ENCODE measurements at regions not wholly inside any gene's neighbourhood (a gene's known extent, or its start where the extent isn't known, plus 50 kb on each side); places are given as distances from the start of the nearest gene placed in this dataset.
"Not testable (repeated sequence)": the region's sequence is repeated elsewhere in the genome, so short reads cannot be mapped to it uniquely, and the experiment has no call there.

GRCh38 chrX:155747520-155747919, 133.6 kb upstream of the VAMP7 start:
- in situ Hi-C loops (cut with HindIII; ENCODE audit: low sequenced_read_pairs) = no loop called here
- DNase-seq (ENCODE audit: low read depth) = no peak
- no peak overlapping the region for H3K4me3 ChIP-seq (ENCODE audit: low read depth, low read length)
- TF ChIP-seq CTCF (IDR thresholded peaks at IDR 0.05; ENCODE audit: low read depth, low read length, missing control alignments) = no peak

GRCh38 chrX:155745792-155746191, 133.0 kb upstream of the TMLHE start:
- in situ Hi-C loops (cut with HindIII; ENCODE audit: low sequenced_read_pairs) = no loop called here
- H3K4me3 ChIP-seq (ENCODE audit: low read depth, low read length) = no peak overlapping the region
- no peak for TF ChIP-seq CTCF (IDR thresholded peaks at IDR 0.05; ENCODE audit: low read depth, low read length, missing control alignments)
- DNase-seq (ENCODE audit: low read depth) = no peak

GRCh38 chrX:155744534-155744933, 131.8 kb upstream of the TMLHE start:
- no peak overlapping the region for H3K4me3 ChIP-seq (ENCODE audit: low read depth, low read length)
- no peak for TF ChIP-seq CTCF (IDR thresholded peaks at IDR 0.05; ENCODE audit: low read depth, low read length, missing control alignments)
- no peak for DNase-seq (ENCODE audit: low read depth)
- in situ Hi-C loops (cut with HindIII; ENCODE audit: low sequenced_read_pairs) = no loop called here

GRCh38 chrX:155728335-155728734, 115.6 kb upstream of the TMLHE start:
- H3K4me3 ChIP-seq (ENCODE audit: low read depth, low read length); DNase-seq (ENCODE audit: low read depth); in situ Hi-C loops (cut with HindIII; ENCODE audit: low sequenced_read_pairs): not testable (repeated sequence)

- no peak for TF ChIP-seq CTCF (IDR thresholded peaks at IDR 0.05; ENCODE audit: low read depth, low read length, missing control alignments)
- no peak overlapping the region for H3K4me3 ChIP-seq (ENCODE audit: low read depth, low read length)
- no peak for DNase-seq (ENCODE audit: low read depth)
- in situ Hi-C loops (cut with HindIII; ENCODE audit: low sequenced_read_pairs) = no loop called here
These were observed 106.3 kb upstream of the TMLHE start for GRCh38 chrX:155718972-155719586.

GRCh38 chrX:155715141-155715540, 102.4 kb upstream of the TMLHE start:
- TF ChIP-seq CTCF (IDR thresholded peaks at IDR 0.05; ENCODE audit: low read depth, low read length, missing control alignments) = no peak
- DNase-seq (ENCODE audit: low read depth) = no peak
- in situ Hi-C loops (cut with HindIII; ENCODE audit: low sequenced_read_pairs) = no loop called here
- no peak overlapping the region for H3K4me3 ChIP-seq (ENCODE audit: low read depth, low read length)

- no peak for TF ChIP-seq CTCF (IDR thresholded peaks at IDR 0.05; ENCODE audit: low read depth, low read length, missing control alignments)
- no peak for DNase-seq (ENCODE audit: low read depth)
- in situ Hi-C loops (cut with HindIII; ENCODE audit: low sequenced_read_pairs) = no loop called here
- H3K4me3 ChIP-seq (ENCODE audit: low read depth, low read length) = no peak overlapping the region
These were observed 82.7 kb upstream of the TMLHE start for GRCh38 chrX:155695419-155695818.

Measured in astrocyte of the cerebellum (primary cell).